Smooth muscle cell (in vitro differentiated cells): ENCODE measurements at regions not wholly inside any gene's neighbourhood (a gene's known extent, or its start where the extent isn't known, plus 50 kb on each side); places are given as distances from the start of the nearest gene placed in this dataset.

Experiments used
- DNase-seq: peaks from one replicate; lab custom pipeline; 2025; ENCODE audit not compliant: unreplicated experiment; lab: John Stamatoyannopoulos, UW
- H2AFZ ChIP-seq: fragments of 200-600 bp; sonication (generic); 2 replicates; pipeline ENCODE4 v1.6.0; 2016; ENCODE audit warnings: antibody characterized with exemption, low read depth, mild to moderate bottlenecking
- H3F3A ChIP-seq: fragments of 200-600 bp; sonication (generic); 2 replicates; pipeline ENCODE4 v1.6.0; 2017; ENCODE audit warnings: antibody characterized with exemption, low read depth
- H3K27ac ChIP-seq: fragments of 200-600 bp; sonication (generic); 2 replicates; pipeline ENCODE4 v1.5.1; 2016; ENCODE audit warnings: low read depth, mild to moderate bottlenecking
- H3K27me3 ChIP-seq: fragments of 200-600 bp; sonication (generic); 2 replicates; pipeline ENCODE4 v1.6.1; 2016; ENCODE audit warnings: low read depth, mild to moderate bottlenecking
- H3K36me3 ChIP-seq: fragments of 200-600 bp; sonication (generic); 2 replicates; pipeline ENCODE4 v1.5.1; 2016; ENCODE audit warnings: low read depth
- H3K4me1 ChIP-seq: fragments of 200-600 bp; sonication (generic); 2 replicates; pipeline ENCODE4 v1.5.1; 2016; ENCODE audit warnings: low read depth
- H3K4me2 ChIP-seq: fragments of 200-600 bp; sonication (generic); 2 replicates; pipeline ENCODE4 v1.6.0; 2016; ENCODE audit warnings: mild to moderate bottlenecking
- H3K4me3 ChIP-seq: fragments of 200-600 bp; sonication (generic); 2 replicates; pipeline ENCODE4 v1.5.1; 2016; ENCODE audit warnings: mild to moderate bottlenecking
- H3K79me2 ChIP-seq: fragments of 200-600 bp; sonication (generic); 2 replicates; pipeline ENCODE4 v1.6.0; 2016; ENCODE audit warnings: low read depth, mild to moderate bottlenecking
- H3K9ac ChIP-seq: fragments of 200-600 bp; sonication (generic); 2 replicates; pipeline ENCODE4 v1.6.0; 2016; ENCODE audit warnings: low read depth
- H3K9me3 ChIP-seq: fragments of 200-600 bp; sonication (generic); replicated peaks from 2 replicates; pipeline ENCODE4 v1.5.1; 2016; ENCODE audit warnings: low read depth
- H4K20me1 ChIP-seq: fragments of 200-600 bp; sonication (generic); 2 replicates; pipeline ENCODE4 v1.6.0; 2016; ENCODE audit warnings: low read depth
- WGBS: methylation state at CpG from one replicate; pipeline ENCODE4 v1.1.7; 2016; ENCODE audit warnings: low lambda C conversion rate; 5-methylcytosine and 5-hydroxymethylcytosine counted together
- TF ChIP-seq, protein P1 (sequence below): fragments of 200-600 bp; sonication (generic); IDR thresholded peaks from 2 replicates; pipeline ENCODE4 v1.5.1; 2017; ENCODE audit warnings: borderline replicate concordance, mild to moderate bottlenecking, antibody characterized with exemption; ENCODE audit not compliant: insufficient read depth, poor library complexity, severe bottlenecking

DNA sequence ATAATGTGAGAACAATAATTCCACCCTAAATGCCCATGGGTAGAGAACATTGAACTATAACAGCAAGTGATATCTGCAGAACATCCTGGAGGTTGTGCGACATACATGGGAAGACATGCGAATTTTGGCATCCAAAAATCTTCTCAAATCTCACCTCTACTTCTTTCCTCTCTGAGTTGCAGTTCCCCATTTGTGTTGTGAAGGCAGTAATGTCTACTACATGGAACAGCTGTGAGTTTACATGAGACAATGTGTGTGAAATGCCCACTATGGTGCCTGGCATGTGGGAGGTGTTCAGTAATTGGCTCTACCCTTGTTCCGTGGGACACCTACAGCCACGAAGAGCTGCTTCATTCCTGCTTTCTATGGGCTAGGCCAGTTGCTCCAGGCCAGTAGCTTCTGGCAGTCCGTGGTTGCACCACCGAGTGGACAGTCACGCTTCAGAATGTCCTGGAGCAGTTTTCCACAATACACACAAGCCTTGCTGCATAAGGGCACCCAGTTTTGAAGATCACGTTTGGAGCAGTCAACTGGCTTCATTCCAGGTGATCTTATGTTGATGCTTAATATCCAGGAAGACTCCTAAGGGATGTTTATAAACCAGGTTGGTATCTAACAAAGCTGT lies 297.7 kb downstream of the DEPDC1B start:
- TF ChIP-seq, protein P1, sequence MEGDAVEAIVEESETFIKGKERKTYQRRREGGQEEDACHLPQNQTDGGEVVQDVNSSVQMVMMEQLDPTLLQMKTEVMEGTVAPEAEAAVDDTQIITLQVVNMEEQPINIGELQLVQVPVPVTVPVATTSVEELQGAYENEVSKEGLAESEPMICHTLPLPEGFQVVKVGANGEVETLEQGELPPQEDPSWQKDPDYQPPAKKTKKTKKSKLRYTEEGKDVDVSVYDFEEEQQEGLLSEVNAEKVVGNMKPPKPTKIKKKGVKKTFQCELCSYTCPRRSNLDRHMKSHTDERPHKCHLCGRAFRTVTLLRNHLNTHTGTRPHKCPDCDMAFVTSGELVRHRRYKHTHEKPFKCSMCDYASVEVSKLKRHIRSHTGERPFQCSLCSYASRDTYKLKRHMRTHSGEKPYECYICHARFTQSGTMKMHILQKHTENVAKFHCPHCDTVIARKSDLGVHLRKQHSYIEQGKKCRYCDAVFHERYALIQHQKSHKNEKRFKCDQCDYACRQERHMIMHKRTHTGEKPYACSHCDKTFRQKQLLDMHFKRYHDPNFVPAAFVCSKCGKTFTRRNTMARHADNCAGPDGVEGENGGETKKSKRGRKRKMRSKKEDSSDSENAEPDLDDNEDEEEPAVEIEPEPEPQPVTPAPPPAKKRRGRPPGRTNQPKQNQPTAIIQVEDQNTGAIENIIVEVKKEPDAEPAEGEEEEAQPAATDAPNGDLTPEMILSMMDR = no peak
- DNase-seq = no peak
- H3K4me1 ChIP-seq = no peaks in the 10 kb centered on the region
- no peak overlapping the region for H3K4me2 ChIP-seq
- 94% methylated on average over 8 of the region's 8 CpGs for WGBS
- no peaks in the 10 kb centered on the region for H3F3A ChIP-seq
- H4K20me1 ChIP-seq = no peaks in the 10 kb centered on the region
- no peak overlapping the region for H2AFZ ChIP-seq
- no peak overlapping the region for H3K4me3 ChIP-seq
- H3K27me3 ChIP-seq = no peaks in the 10 kb centered on the region
- H3K9ac ChIP-seq = no peak overlapping the region
- no peaks in the 10 kb centered on the region for H3K9me3 ChIP-seq
- no peaks in the 10 kb centered on the region for H3K79me2 ChIP-seq
- H3K36me3 ChIP-seq = no peaks in the 10 kb centered on the region
- no peak overlapping the region for H3K27ac ChIP-seq

DNA sequence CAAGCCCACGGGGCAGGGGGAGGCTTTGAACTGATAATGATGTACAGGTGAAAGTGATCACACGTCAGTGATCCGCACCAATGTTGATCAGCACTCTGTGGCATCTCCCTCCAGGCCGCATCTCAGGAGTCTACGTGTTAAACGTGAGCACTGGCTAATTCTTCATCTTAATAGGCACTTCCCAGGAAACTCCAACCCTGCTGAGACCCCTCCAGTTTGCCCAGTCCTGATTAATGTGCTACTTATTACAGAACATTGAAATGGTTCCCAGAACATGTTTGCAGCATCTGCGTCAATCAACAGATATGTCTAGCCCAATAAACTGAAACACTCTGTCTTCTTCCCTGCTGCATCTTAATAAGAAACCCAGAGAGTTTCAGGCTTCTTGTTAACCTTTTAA lies 298.4 kb downstream of the DEPDC1B start:
- no peaks in the 10 kb centered on the region for H3K4me1 ChIP-seq
- H3K4me3 ChIP-seq = no peak overlapping the region
- no peaks in the 10 kb centered on the region for H3K9me3 ChIP-seq
- H4K20me1 ChIP-seq = no peaks in the 10 kb centered on the region
- no peaks in the 10 kb centered on the region for H3K79me2 ChIP-seq
- no peaks in the 10 kb centered on the region for H3F3A ChIP-seq
- no peak overlapping the region for H3K4me2 ChIP-seq
- H2AFZ ChIP-seq = no peak overlapping the region
- H3K36me3 ChIP-seq = no peaks in the 10 kb centered on the region
- TF ChIP-seq, protein P1 = no peak
- H3K27me3 ChIP-seq = no peaks in the 10 kb centered on the region
- no peak for DNase-seq
- WGBS = 90% methylated on average over 7 of the region's 7 CpGs
- H3K9ac ChIP-seq = no peak overlapping the region
- no peak overlapping the region for H3K27ac ChIP-seq

DNA sequence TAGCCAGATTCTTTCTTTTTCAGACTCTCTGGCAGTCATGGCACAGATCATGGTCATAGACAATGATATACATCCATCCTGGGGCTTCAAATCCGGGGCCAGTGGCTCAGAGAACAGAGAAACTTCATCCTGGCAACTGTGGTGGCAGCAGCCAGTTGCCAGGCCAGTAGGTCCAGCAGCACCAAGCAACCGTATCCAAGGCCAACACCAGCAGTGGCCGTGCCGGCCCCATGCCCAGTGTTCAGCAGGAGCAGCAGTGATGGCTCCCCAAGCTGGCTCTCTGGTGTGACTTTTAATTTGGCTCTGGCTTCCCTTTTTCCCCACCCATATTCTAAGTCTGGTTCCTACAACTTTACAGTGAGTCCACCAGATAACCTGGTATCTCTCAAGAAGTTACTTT lies 300.5 kb downstream of the DEPDC1B start:
- WGBS = 91% methylated on average over 4 of the region's 4 CpGs
- H3K4me2 ChIP-seq = no peak overlapping the region
- no peaks in the 10 kb centered on the region for H3K36me3 ChIP-seq
- no peaks in the 10 kb centered on the region for H3K79me2 ChIP-seq
- no peaks in the 10 kb centered on the region for H3K4me1 ChIP-seq
- DNase-seq = no peak
- no peaks in the 10 kb centered on the region for H3K27me3 ChIP-seq
- no peak overlapping the region for H3K9ac ChIP-seq
- no peaks in the 10 kb centered on the region for H3F3A ChIP-seq
- no peak overlapping the region for H3K27ac ChIP-seq
- no peaks in the 10 kb centered on the region for H3K9me3 ChIP-seq
- no peak overlapping the region for H2AFZ ChIP-seq
- H3K4me3 ChIP-seq = no peak overlapping the region
- H4K20me1 ChIP-seq = no peaks in the 10 kb centered on the region
- TF ChIP-seq, protein P1 = no peak

DNA sequence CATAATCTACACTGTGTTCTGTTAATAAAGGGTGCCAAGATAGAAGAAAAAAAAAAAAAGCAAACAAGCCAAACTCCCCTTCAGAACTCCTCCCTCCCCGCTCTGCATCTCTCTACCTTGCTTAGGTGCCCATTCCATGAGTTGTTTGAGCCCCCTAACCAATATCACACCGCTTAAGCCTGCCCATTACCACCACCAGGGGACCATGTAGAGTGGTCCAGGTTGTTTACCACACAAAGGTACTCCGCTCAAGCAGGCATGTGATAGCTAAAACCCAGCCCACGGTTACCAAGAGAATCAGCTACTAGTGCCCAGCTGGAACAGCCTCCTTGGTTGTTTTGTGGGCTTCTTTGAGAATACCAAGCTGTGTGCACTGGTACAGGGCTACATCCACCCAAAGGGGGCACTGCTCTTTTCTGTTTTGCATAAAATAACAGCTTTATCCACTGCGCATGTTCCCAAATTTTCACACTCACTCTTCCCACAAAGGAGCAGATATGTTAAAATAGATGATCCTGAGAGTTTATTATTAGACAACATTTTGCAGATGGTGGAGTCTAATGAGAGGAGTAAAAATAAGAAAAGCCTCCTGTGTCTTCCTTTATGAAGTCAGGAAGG lies 304.1 kb downstream of the DEPDC1B start:
- Histone ChIP-seq H3K4me1 (no peaks in the 10 kb centered on the region), H3K27me3 (no peaks in the 10 kb centered on the region), H4K20me1 (no peaks in the 10 kb centered on the region), H3F3A (no peaks in the 10 kb centered on the region), H3K36me3 (no peaks in the 10 kb centered on the region), H3K4me3 (no peak overlapping the region), H3K27ac (no peak overlapping the region), H3K9ac (no peak overlapping the region), H2AFZ (no peak overlapping the region), H3K4me2 (no peak overlapping the region), H3K9me3 (no peaks in the 10 kb centered on the region), H3K79me2 (no peaks in the 10 kb centered on the region)
- WGBS = 85% methylated on average over 5 of the region's 5 CpGs
- TF ChIP-seq, protein P1 = no peak
- no peak for DNase-seq
